GM23248 (cell line): ENCODE measurements at regions not wholly inside any gene's neighbourhood (a gene's known extent, or its start where the extent isn't known, plus 50 kb on each side); places are given as distances from the start of the nearest gene placed in this dataset.

Experiments used
- EZH2 ChIP-seq: fragments of 200-600 bp; sonication (generic); IDR thresholded peaks from 2 replicates; pipeline ENCODE4 v1.6.1; 2018; ENCODE audit warnings: antibody characterized with exemption, mild to moderate bottlenecking; ENCODE audit not compliant: insufficient read depth, poor library complexity, severe bottlenecking
- EZH2phosphoT487 ChIP-seq: fragments of 200-600 bp; sonication (generic); IDR thresholded peaks from 2 replicates; pipeline ENCODE4 v1.6.1; 2018; ENCODE audit warnings: antibody characterized with exemption, moderate library complexity, mild to moderate bottlenecking, low read depth; ENCODE audit not compliant: insufficient read depth

DNA sequence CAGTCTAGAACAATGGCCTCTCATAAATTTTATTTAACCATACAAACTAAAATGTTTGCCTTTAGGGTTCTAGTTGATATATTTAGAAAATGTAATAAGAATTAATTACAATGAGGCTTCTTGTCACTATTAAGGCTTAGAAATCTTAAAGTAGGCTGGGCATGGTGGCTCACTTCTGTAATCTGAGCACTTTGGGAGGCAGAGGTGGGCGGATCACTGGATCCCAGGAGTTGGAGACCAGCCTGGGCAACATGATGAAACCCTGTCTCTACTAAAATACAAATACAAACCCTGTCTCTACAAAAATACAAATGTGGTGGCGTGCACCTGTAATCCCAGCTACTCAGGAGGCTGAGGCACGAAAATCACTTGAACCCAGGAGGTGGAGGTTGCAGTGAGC lies 99.0 kb upstream of the ADGRF1 start:
- TF ChIP-seq EZH2 (no peak), EZH2phosphoT487 (no peak)
